Heart left ventricle (tissue), 13 donors: ENCODE measurements at regions not wholly inside any gene's neighbourhood (a gene's known extent, or its start where the extent isn't known, plus 50 kb on each side); places are given as distances from the start of the nearest gene placed in this dataset.

Source experiments
- CTCF ChIP-seq, 12 donors: fragments of 200-600 bp; sonication (generic) in 4 of 12; IDR thresholded peaks; one replicate each; pipeline versions ENCODE4 v1.5.0 to v1.8.0; 2018 to 2022; ENCODE audit warnings: antibody characterized with exemption in 12 of 12, mild to moderate bottlenecking in 5 of 12
- POLR2A ChIP-seq, 2 donors: fragments of 450-650 bp; IDR thresholded peaks; one replicate each; pipeline ENCODE4 v1.6.1; 2017; ENCODE audit warnings: antibody characterized with exemption in 2 of 2, mild to moderate bottlenecking in 2 of 2, moderate library complexity in 2 of 2
- donor health status: ischemic (EF 13 %, LVEDD 7.1; RV severe dilation, severe dysfunction).
- donor health status: DM: no; HTN: yes; CAD: no.
- donor health status: DM: no; HTN: no; CAD: no.
- donor health status: ischemic (EF 25% LVEDD 6.9; RV normal size, moderate dysfunction).
- donor health status: ischemic (EF 25% LVEDD 5.7; RV mildly dilated, moderate dysfunction).
- donor health status: ischemic (EF 35%, LVEDD 5.7; RV mildly dilated, moderate dysfunction).
- donor health status: nonischemic (EF 11% LVEDD 7.7; RV severe dilation, severe dysfunction).
- donor health status: DM: yes; HTN: yes; CAD: no.
- donor health status: PGD.
- donor health status: ischemic (EF 29% LVEDD 5.4; RV normal size, mild dysfunction).
- donor health status: nonischemic (EF 23%, LVEDD 6.1; RV moderate dilation, normal function).

- TF ChIP-seq CTCF (IDR thresholded peaks at IDR 0.05) (no peak), POLR2A (IDR thresholded peaks at IDR 0.05) (no peak)
Observed at GRCh38 chr4:107197121-107197520, 161.0 kb upstream of the DKK2 start.
